Nephron (organoid): ENCODE measurements at regions not wholly inside any gene's neighbourhood (a gene's known extent, or its start where the extent isn't known, plus 50 kb on each side); places are given as distances from the start of the nearest gene placed in this dataset.
"Not testable (repeated sequence)": the region's sequence is repeated elsewhere in the genome, so short reads cannot be mapped to it uniquely, and the experiment has no call there.

Experiments used
- H3K27ac Mint-ChIP-seq, 3 experiments: 2 replicates each; pipeline ENCODE4 v1.8.0; 2020; ENCODE audit warnings: mixed read lengths in 3 of 3, mild to moderate bottlenecking in 2 of 3, moderate library complexity in 1 of 3
- H3K27me3 Mint-ChIP-seq: 2 replicates; pipeline ENCODE4 v1.8.0; 2021; ENCODE audit warnings: low read depth, mild to moderate bottlenecking, moderate library complexity, mixed read lengths
- H3K36me3 Mint-ChIP-seq: 2 replicates; pipeline ENCODE4 v1.8.0; 2020; ENCODE audit warnings: low read depth, mixed read lengths
- H3K4me1 Mint-ChIP-seq: 2 replicates; pipeline ENCODE4 v1.8.0; 2020; ENCODE audit warnings: mixed read lengths
- H3K4me3 Mint-ChIP-seq, 3 experiments: 2 replicates each; pipeline ENCODE4 v1.8.0; 2020; ENCODE audit warnings: mild to moderate bottlenecking in 3 of 3, mixed read lengths in 3 of 3, moderate library complexity in 2 of 3
- H3K9me3 Mint-ChIP-seq: 2 replicates; pipeline ENCODE4 v1.8.0; 2020; ENCODE audit warnings: mixed read lengths
- TF ChIP-seq, protein P1 (sequence below), 3 experiments: fragments of 200-600 bp; sonication (generic); IDR thresholded peaks; one replicate each; pipeline ENCODE4 v1.5.0; 2021; ENCODE audit warnings: antibody characterized with exemption in 3 of 3; ENCODE audit not compliant: unreplicated experiment in 3 of 3

DNA sequence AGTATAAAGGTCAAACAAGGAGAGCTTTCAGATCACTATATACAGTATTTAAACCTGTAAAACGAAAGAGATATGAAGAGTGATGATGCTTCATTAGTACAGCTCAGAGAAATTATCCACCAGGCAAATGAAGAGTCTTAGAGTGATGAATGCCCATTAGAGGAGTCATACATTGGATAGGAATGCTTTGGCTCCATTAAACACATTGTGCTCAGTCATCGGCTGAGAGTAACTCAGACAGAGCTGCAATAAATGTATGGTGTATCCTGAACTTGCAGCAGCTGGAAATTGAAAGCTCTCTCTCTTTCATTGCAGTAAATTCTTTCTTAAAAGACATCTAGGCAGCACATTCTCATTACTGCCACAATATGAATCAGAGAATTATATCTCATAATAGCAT is 340.8 kb upstream of the SPHKAP start:
- TF ChIP-seq, protein P1, sequence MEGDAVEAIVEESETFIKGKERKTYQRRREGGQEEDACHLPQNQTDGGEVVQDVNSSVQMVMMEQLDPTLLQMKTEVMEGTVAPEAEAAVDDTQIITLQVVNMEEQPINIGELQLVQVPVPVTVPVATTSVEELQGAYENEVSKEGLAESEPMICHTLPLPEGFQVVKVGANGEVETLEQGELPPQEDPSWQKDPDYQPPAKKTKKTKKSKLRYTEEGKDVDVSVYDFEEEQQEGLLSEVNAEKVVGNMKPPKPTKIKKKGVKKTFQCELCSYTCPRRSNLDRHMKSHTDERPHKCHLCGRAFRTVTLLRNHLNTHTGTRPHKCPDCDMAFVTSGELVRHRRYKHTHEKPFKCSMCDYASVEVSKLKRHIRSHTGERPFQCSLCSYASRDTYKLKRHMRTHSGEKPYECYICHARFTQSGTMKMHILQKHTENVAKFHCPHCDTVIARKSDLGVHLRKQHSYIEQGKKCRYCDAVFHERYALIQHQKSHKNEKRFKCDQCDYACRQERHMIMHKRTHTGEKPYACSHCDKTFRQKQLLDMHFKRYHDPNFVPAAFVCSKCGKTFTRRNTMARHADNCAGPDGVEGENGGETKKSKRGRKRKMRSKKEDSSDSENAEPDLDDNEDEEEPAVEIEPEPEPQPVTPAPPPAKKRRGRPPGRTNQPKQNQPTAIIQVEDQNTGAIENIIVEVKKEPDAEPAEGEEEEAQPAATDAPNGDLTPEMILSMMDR (IDR thresholded peaks at IDR 0.05; ENCODE audit: unreplicated experiment in 3 of 3): no peak
- Mint-ChIP-seq H3K27ac (no peak overlapping the region), H3K4me3 (no peak overlapping the region), H3K9me3 (peaks cover 5% of the 10 kb centered on the region), H3K27me3 (no peaks in the 10 kb centered on the region), H3K4me1 (no peaks in the 10 kb centered on the region), H3K36me3 (no peaks in the 10 kb centered on the region)

DNA sequence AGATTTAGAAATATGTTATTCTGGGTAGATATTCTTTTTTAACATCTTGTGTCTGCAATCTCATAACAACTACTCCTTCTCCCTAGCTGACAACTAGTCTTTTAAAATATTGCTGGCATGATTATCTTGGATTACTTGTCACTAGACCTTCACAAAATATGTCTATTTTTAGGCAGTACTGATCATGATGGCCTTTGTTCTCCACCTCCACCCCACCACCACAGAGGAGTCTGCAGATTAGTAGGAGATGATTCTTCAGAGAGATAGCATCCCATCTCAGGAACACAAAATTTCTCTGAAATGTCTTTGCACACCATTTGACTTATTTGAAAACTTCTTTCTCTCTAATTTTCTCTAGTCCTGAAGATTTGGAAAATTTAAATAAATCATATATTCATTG is 338.1 kb upstream of the SPHKAP start:
- Mint-ChIP-seq H3K4me1 (peaks cover 3% of the 10 kb centered on the region), H3K27ac (no peak overlapping the region), H3K9me3 (peaks cover 5% of the 10 kb centered on the region), H3K27me3 (peaks cover 3% of the 10 kb centered on the region), H3K36me3 (no peaks in the 10 kb centered on the region), H3K4me3 (no peak overlapping the region)
- TF ChIP-seq, protein P1 (IDR thresholded peaks at IDR 0.05; ENCODE audit: unreplicated experiment in 3 of 3): no peak

DNA sequence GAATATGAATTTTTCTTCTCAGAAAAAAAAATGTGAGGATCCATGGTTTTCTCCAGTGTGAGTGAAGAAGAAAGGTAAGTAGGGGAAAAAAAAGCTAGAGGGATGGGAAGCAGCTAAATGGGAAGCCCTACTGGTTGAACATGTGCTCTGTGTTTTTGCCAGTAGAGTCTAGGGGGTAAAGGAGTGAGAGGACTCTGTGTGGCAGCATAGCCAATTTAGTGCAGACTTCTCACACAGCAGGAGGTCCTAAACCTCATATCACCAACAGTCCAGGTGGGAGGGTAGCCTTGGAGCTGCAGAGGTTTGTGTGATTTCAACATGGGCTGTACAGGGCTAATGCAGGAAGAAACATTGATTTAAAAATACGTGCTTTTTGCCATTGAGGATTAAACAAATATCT is 334.5 kb upstream of the SPHKAP start:
- TF ChIP-seq, protein P1 (IDR thresholded peaks at IDR 0.05; ENCODE audit: unreplicated experiment in 3 of 3): no peak
- H3K27ac Mint-ChIP-seq: no peak overlapping the region
- peaks cover 3% of the 10 kb centered on the region for H3K27me3 Mint-ChIP-seq

DNA sequence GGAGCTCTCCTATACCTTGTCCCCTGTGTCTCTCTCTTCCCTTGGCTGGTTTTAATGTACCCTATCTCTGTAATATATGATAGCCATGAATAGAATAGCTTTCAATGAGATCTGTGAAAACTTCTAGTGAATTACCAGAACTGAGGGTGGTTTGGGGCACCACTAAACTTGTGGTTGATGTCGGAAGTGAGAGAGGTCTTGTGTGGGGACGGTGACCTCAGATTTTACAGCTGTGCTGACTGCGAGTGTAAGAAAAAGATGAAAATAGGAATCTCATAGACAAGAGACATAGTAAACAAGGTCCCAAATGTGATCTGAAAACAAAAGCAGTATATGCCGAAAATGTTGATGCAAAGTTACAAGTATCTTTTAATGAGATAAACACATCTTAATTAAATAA is 332.0 kb upstream of the SPHKAP start:
- peaks cover 13% of the 10 kb centered on the region for H3K4me1 Mint-ChIP-seq
- not testable (repeated sequence) for H3K27me3 Mint-ChIP-seq, H3K4me3 Mint-ChIP-seq, H3K36me3 Mint-ChIP-seq, H3K27ac Mint-ChIP-seq, H3K9me3 Mint-ChIP-seq

More for the DNA sequence above, 334.5 kb upstream of the SPHKAP start:
- H3K36me3 Mint-ChIP-seq: no peaks in the 10 kb centered on the region
- peaks cover 8% of the 10 kb centered on the region for H3K4me1 Mint-ChIP-seq
- no peaks in the 10 kb centered on the region for H3K9me3 Mint-ChIP-seq
- H3K4me3 Mint-ChIP-seq: no peak overlapping the region

DNA sequence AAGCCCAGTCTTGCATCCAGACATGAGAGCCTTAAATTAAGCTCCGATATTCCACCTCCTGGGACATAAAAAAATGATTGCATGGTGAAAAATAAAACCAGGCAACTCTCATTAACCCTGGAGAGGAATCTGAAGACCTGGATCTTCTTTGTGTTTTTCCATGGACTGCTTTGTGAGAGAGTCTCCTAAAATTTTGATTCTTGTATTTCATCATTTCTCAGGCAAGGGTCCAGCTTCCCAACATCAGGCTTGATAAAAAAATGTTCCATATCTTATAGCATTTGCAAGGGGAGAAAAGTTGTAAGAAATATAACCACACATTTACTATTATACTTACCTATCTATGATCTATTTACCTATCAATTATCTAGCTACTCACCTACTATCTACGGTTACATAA is 327.5 kb upstream of the SPHKAP start:
- peak overlapping the region; percentile 16 to 50 (median 33) for H3K27ac Mint-ChIP-seq
- no peaks in the 10 kb centered on the region for H3K9me3 Mint-ChIP-seq
- H3K36me3 Mint-ChIP-seq: no peaks in the 10 kb centered on the region
- no peaks in the 10 kb centered on the region for H3K27me3 Mint-ChIP-seq
- peaks cover 42% of the 10 kb centered on the region for H3K4me1 Mint-ChIP-seq
- TF ChIP-seq, protein P1 (IDR thresholded peaks at IDR 0.05; ENCODE audit: unreplicated experiment in 3 of 3): no peak
- H3K4me3 Mint-ChIP-seq: no peak overlapping the region

DNA sequence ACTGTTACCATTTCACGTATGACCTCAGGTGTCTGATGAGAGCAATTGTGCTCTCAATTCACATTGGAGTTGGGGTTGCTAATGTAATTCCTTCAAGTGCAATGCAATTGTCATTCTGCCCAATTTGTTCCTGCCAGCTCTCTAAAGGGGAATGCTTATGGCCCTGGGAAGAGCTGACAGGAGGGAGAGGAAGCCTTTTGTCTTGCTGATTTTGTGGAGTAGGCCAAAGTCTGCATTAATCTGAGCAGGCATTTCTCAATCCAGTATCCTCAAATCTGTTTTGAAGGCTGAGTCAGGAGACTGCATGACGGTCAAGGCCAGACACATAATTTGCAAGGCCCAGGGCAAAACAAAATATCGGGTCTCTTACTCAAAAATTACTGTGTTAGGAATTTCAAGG is 326.4 kb upstream of the SPHKAP start:
- Mint-ChIP-seq H3K27ac (peak overlapping the region; percentile 43 to 91 (median 82)), H3K4me3 (no peak overlapping the region), H3K9me3 (no peaks in the 10 kb centered on the region), H3K36me3 (no peaks in the 10 kb centered on the region), H3K4me1 (peaks cover 46% of the 10 kb centered on the region), H3K27me3 (no peaks in the 10 kb centered on the region)
- TF ChIP-seq, protein P1 (IDR thresholded peaks at IDR 0.05; ENCODE audit: unreplicated experiment in 3 of 3): no peak
